Peyer's patch (tissue), 4 donors: ENCODE measurements at regions not wholly inside any gene's neighbourhood (a gene's known extent, or its start where the extent isn't known, plus 50 kb on each side); places are given as distances from the start of the nearest gene placed in this dataset.

Source experiments
- DNase-seq, 3 donors: peaks; one replicate each; pipeline ENCODE4 v3.0.0-alpha.2; 2017 to 2019
- H3K27ac ChIP-seq, 4 donors: fragments of 200-600 bp; sonication (generic); one replicate each; pipeline ENCODE4 v1.5.1; 2016 to 2019
- H3K27me3 ChIP-seq, 2 donors: fragments of 200-600 bp; sonication (generic); one replicate each; pipeline ENCODE4 v1.5.1; 2019
- H3K36me3 ChIP-seq, 3 donors: fragments of 200-600 bp; sonication (generic); one replicate each; pipeline ENCODE4 v1.5.1; 2016 to 2019
- H3K4me1 ChIP-seq, 4 donors: fragments of 200-600 bp; sonication (generic); one replicate each; pipeline ENCODE4 v1.5.1; 2016 to 2019
- H3K4me3 ChIP-seq, 4 donors: fragments of 200-600 bp; sonication (generic); 1 replicate in 3 of 4; 2 replicates in 1 of 4; pipeline ENCODE4 v1.5.1; 2016 to 2019; ENCODE audit warnings: mild to moderate bottlenecking in 1 of 4
- H3K9me3 ChIP-seq, 4 donors: fragments of 200-600 bp; sonication (generic); one replicate each; pipeline ENCODE4 v1.5.1; 2016 to 2019; ENCODE audit warnings: mild to moderate bottlenecking in 1 of 4
- CTCF ChIP-seq, 6 experiments: fragments of 450-650 bp in 4 of 6; fragments of 200-600 bp in 2 of 6; sonication (generic) in 1 of 6; IDR thresholded peaks; one replicate each; pipeline ENCODE4 v1.5.1; 2017 to 2019; ENCODE audit warnings: antibody characterized with exemption in 6 of 6, mild to moderate bottlenecking in 3 of 6, moderate library complexity in 1 of 6
- POLR2A ChIP-seq, 2 donors: fragments of 450-650 bp; IDR thresholded peaks; one replicate each; pipeline ENCODE4 v1.5.1; 2017; ENCODE audit warnings: antibody characterized with exemption in 2 of 2, mild to moderate bottlenecking in 2 of 2, moderate library complexity in 2 of 2

- no peak for DNase-seq
- TF ChIP-seq CTCF (IDR thresholded peaks at IDR 0.05): no peak
- no peak for TF ChIP-seq POLR2A (IDR thresholded peaks at IDR 0.05)
- Histone ChIP-seq H3K36me3 (no peaks in the 10 kb centered on the region), H3K9me3 (no peaks in the 10 kb centered on the region), H3K27ac (no peak overlapping the region), H3K27me3 (no peaks in the 10 kb centered on the region), H3K4me3 (no peak overlapping the region), H3K4me1 (no peaks in the 10 kb centered on the region)
Observed at GRCh38 chr13:107065036-107065435, 497.1 kb upstream of the ARGLU1 start.

GRCh38 chr13:107057028-107057631, 489.2 kb upstream of the ARGLU1 start:
- no peaks in the 10 kb centered on the region for H3K27me3 ChIP-seq
- H3K4me1 ChIP-seq: no peaks in the 10 kb centered on the region
- TF ChIP-seq POLR2A (IDR thresholded peaks at IDR 0.05): no peak
- TF ChIP-seq CTCF (IDR thresholded peaks at IDR 0.05): no peak
- H3K9me3 ChIP-seq: no peaks in the 10 kb centered on the region
- no peak overlapping the region for H3K4me3 ChIP-seq
- no peak for DNase-seq
- no peak overlapping the region for H3K27ac ChIP-seq
- H3K36me3 ChIP-seq: no peaks in the 10 kb centered on the region

GRCh38 chr13:107043021-107043956, 475.4 kb upstream of the ARGLU1 start:
- no peak for DNase-seq
- Histone ChIP-seq H3K4me3 (no peak overlapping the region), H3K4me1 (no peaks in the 10 kb centered on the region), H3K36me3 (no peaks in the 10 kb centered on the region), H3K27ac (no peak overlapping the region), H3K9me3 (peaks cover 0 to 3% (median 0%) of the 10 kb centered on the region in 4 donors), H3K27me3 (no peaks in the 10 kb centered on the region)
- TF ChIP-seq CTCF (IDR thresholded peaks at IDR 0.05): no peak
- no peak for TF ChIP-seq POLR2A (IDR thresholded peaks at IDR 0.05)

- no peaks in the 10 kb centered on the region for H3K36me3 ChIP-seq
- no peaks in the 10 kb centered on the region for H3K27me3 ChIP-seq
- H3K9me3 ChIP-seq: no peaks in the 10 kb centered on the region
- H3K27ac ChIP-seq: no peak overlapping the region
- no peak overlapping the region for H3K4me3 ChIP-seq
- DNase-seq: no peak
- H3K4me1 ChIP-seq: no peaks in the 10 kb centered on the region
- TF ChIP-seq POLR2A (IDR thresholded peaks at IDR 0.05) (no peak), CTCF (IDR thresholded peaks at IDR 0.05) (no peak)
Observed at GRCh38 chr13:107035778-107036177, 467.8 kb upstream of the ARGLU1 start.

GRCh38 chr13:107035186-107035585, 467.2 kb upstream of the ARGLU1 start:
- Histone ChIP-seq H3K36me3 (no peaks in the 10 kb centered on the region), H3K9me3 (no peaks in the 10 kb centered on the region), H3K4me3 (no peak overlapping the region), H3K27me3 (no peaks in the 10 kb centered on the region), H3K27ac (no peak overlapping the region), H3K4me1 (no peaks in the 10 kb centered on the region)
- TF ChIP-seq CTCF (IDR thresholded peaks at IDR 0.05): no peak
- no peak for TF ChIP-seq POLR2A (IDR thresholded peaks at IDR 0.05)
- no peak for DNase-seq
